Activated naive CD4-positive, alpha-beta T cell treated with anti-CD3 and anti-CD28 coated beads, Interleukin-2, amount 10 ng/mL, durations not matched to agents 7 days and 5 days (primary cell): ENCODE measurements at regions not wholly inside any gene's neighbourhood (a gene's known extent, or its start where the extent isn't known, plus 50 kb on each side); places are given as distances from the start of the nearest gene placed in this dataset.
A peak's percentile ranks its signal among the peaks of the same experiment; 100 is the strongest.
"Not testable (repeated sequence)": the region's sequence is repeated elsewhere in the genome, so short reads cannot be mapped to it uniquely, and the experiment has no call there.

Experiments used
- CTCF ChIA-PET: fragments of 350-600 bp; sonication (Branson Sonifier 250); formaldehyde crosslinking; loops from one replicate; lab custom pipeline; 2021; ENCODE audit warnings: antibody characterized with exemption; lab: Charles Lee
- DNase-seq: peaks from one replicate; pipeline ENCODE4 v3.0.0-alpha.2; 2020
- H3K27ac Mint-ChIP-seq: one replicate; pipeline ENCODE4 v1.8.0; 2021; ENCODE audit warnings: mild to moderate bottlenecking, moderate library complexity, mixed read lengths
- H3K27me3 Mint-ChIP-seq: one replicate; pipeline ENCODE4 v1.8.0; 2021; ENCODE audit warnings: mild to moderate bottlenecking, mixed read lengths
- H3K36me3 Mint-ChIP-seq: one replicate; pipeline ENCODE4 v1.8.0; 2021; ENCODE audit warnings: mixed read lengths
- H3K4me1 Mint-ChIP-seq: one replicate; pipeline ENCODE4 v1.8.0; 2021; ENCODE audit warnings: mixed read lengths
- H3K4me3 Mint-ChIP-seq: one replicate; pipeline ENCODE4 v1.8.0; 2021; ENCODE audit warnings: mild to moderate bottlenecking, moderate library complexity, mixed read lengths
- H3K9me3 Mint-ChIP-seq: one replicate; pipeline ENCODE4 v1.8.0; 2021; ENCODE audit warnings: mixed read lengths

DNA sequence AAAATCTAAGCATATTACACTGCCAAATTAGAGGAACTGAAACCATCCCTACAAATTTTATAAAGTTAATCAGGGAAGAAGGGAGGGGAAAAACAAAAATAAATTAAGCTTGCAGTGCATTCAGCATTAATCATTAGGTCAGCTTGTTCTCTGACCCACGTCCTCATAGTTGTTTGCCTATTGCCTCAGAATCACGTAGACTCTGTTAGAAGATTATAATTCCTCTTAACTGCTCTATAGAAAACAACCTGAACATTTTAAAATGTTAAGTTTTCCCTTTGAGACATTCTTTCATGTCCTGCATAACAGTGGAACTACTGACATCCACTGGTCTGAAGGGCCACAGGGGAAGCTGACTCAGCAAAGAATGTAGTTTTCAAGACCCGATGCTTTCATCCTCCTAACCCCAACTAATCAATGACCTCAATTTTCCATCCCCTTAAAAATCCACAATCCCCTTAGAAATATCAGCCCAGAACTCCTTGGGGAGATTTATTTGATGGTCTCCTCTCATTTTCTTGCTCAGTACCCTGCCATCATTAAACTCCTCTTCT is 112.4 kb downstream of the FBXO4 start:
- CTCF ChIA-PET = interaction anchor here (1.0 kb wide), 1 partner anchor 109 kb away, joined by 3 read pairs; no protein-coding TSS in a partner anchor
- DNase-seq = no peak
- Mint-ChIP-seq H3K27ac (no peak overlapping the region), H3K27me3 (no peaks in the 10 kb centered on the region), H3K9me3 (no peaks in the 10 kb centered on the region), H3K4me3 (no peak overlapping the region), H3K36me3 (no peaks in the 10 kb centered on the region), H3K4me1 (no peaks in the 10 kb centered on the region)

GRCh38 chr5:42043400-42043799 is 118.3 kb downstream of the FBXO4 start:
- Mint-ChIP-seq H3K27me3 (no peaks in the 10 kb centered on the region), H3K36me3 (no peaks in the 10 kb centered on the region), H3K9me3 (no peaks in the 10 kb centered on the region), H3K4me3 (no peak overlapping the region), H3K27ac (no peak overlapping the region), H3K4me1 (no peaks in the 10 kb centered on the region)
- CTCF ChIA-PET = interaction anchor here (1.7 kb wide), 1 partner anchor 14 kb away, joined by 4 read pairs; no protein-coding TSS in a partner anchor
- no peak for DNase-seq

DNA sequence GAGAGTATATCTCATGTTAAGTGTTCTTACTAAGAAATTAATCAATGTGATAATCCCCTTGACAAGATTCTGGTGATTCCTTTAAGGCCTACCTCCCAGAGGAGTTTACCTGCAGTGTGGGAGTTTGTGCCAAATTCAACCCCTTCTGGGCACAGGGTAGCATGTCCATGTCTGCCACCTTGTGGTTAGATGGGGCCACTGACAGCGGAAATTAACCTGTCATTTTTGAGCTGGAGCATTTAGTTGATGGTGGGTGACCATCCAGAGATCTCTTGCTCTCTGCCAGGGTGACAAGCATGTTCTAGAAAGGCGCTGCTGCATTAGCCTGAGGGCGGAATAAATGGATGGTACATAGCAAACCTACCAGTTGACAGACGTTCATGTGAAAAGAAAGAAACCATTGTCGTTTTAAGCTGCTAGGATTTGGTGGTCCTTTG is 132.2 kb downstream of the FBXO4 start:
- Mint-ChIP-seq H3K27me3 (peaks cover 4% of the 10 kb centered on the region), H3K4me1 (no peaks in the 10 kb centered on the region), H3K36me3 (no peaks in the 10 kb centered on the region), H3K27ac (no peak overlapping the region), H3K4me3 (no peak overlapping the region), H3K9me3 (no peaks in the 10 kb centered on the region)
- DNase-seq = peak; percentile 66
- CTCF ChIA-PET = interaction anchor here (0.6 to 8.3 kb wide), 26 partner anchors 8 to 832 kb away, joined by 3 to 143 read pairs (median 4); partner anchors contain the start of gene FBXO4

- peaks cover 4% of the 10 kb centered on the region for H3K27me3 Mint-ChIP-seq
- DNase-seq = no peak
- CTCF ChIA-PET = interaction anchor here (8.3 kb wide), 1 partner anchor 202 kb away, joined by 143 read pairs; no protein-coding TSS in a partner anchor
Observed at GRCh38 chr5:42059291-42059690, 134.2 kb downstream of the FBXO4 start.

DNA sequence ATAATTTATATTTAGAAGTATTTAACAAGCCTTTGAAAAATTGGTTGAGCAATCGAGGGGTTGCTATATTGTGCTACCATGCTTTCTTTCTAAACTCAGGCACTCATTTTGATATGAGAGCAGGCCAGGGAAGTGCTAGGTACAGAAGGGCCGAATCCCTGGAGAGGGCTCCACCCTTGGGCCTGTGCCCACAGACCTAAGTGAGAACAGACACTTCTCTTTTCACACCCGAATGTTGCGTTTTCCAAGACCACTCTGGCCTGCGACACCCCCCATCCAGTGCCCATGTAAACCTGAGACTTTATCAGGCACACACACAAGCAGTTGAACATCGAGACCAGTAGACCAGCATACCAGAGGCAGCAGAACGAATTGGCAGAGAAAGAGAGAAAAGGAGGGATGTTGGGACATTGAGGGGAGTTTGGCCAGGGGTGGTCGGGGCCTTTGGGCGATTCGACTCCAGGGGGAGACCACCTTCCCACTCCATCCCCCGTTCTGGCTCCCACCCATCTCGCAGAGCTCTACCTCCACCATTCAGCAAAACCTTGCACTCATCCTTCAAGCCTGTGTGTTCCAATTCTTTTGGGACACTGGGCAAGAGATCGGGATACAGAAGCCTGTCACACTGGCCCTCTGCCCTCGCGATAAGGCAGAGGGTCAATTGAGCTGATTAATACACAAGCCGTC is 134.8 kb downstream of the FBXO4 start:
- CTCF ChIA-PET = interaction anchor here (8.3 kb wide), 1 partner anchor 203 kb away, joined by 143 read pairs; no protein-coding TSS in a partner anchor
- no peak overlapping the region for H3K27ac Mint-ChIP-seq
- H3K9me3 Mint-ChIP-seq = no peaks in the 10 kb centered on the region
- DNase-seq = no peak
- no peaks in the 10 kb centered on the region for H3K4me1 Mint-ChIP-seq
- H3K36me3 Mint-ChIP-seq = no peaks in the 10 kb centered on the region
- H3K27me3 Mint-ChIP-seq = peaks cover 4% of the 10 kb centered on the region
- no peak overlapping the region for H3K4me3 Mint-ChIP-seq

More at GRCh38 chr5:42059291-42059690, 134.2 kb downstream of the FBXO4 start:
- Mint-ChIP-seq H3K9me3 (no peaks in the 10 kb centered on the region), H3K4me1 (no peaks in the 10 kb centered on the region), H3K36me3 (no peaks in the 10 kb centered on the region), H3K27ac (no peak overlapping the region), H3K4me3 (no peak overlapping the region)

- Mint-ChIP-seq H3K4me3 (no peak overlapping the region), H3K36me3 (no peaks in the 10 kb centered on the region), H3K4me1 (no peaks in the 10 kb centered on the region), H3K27ac (no peak overlapping the region), H3K9me3 (no peaks in the 10 kb centered on the region), H3K27me3 (peaks cover 4% of the 10 kb centered on the region)
- CTCF ChIA-PET = interaction anchor here (8.3 kb wide), 1 partner anchor 204 kb away, joined by 143 read pairs; no protein-coding TSS in a partner anchor
- no peak for DNase-seq
Observed at GRCh38 chr5:42061121-42061520, 136.0 kb downstream of the FBXO4 start.

DNA sequence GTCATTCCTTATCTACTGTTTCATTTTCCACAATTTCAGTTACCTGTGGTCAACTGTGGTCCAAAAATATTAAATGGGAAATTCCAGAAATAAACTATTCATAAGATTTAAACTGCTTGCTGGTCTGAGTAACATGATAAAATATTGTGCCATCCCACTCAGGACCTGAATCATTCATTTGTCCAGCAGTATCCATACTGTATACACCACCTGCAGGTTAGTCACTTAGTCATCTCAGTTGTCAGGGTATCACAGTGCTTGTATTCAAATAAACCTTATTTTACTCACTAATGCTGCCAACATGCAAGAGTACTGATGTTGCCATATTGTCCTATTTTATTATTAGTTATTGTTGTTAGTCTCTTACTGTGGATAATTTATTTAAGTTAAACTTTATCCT is 139.7 kb downstream of the FBXO4 start:
- Mint-ChIP-seq H3K4me3 (no peak overlapping the region), H3K4me1 (no peaks in the 10 kb centered on the region), H3K9me3 (no peaks in the 10 kb centered on the region), H3K27me3 (no peaks in the 10 kb centered on the region), H3K36me3 (no peaks in the 10 kb centered on the region), H3K27ac (no peak overlapping the region)
- CTCF ChIA-PET = interaction anchor here (1.2 kb wide), 1 partner anchor 7 kb away, joined by 4 read pairs; no protein-coding TSS in a partner anchor
- DNase-seq = no peak

GRCh38 chr5:42066131-42066530 is 141.1 kb downstream of the FBXO4 start:
- no peaks in the 10 kb centered on the region for H3K9me3 Mint-ChIP-seq
- H3K4me1 Mint-ChIP-seq = no peaks in the 10 kb centered on the region
- CTCF ChIA-PET = interaction anchor here (0.7 to 1.2 kb wide), 3 partner anchors 9 to 211 kb away, joined by 3 to 4 read pairs (median 4); no protein-coding TSS in a partner anchor
- DNase-seq = no peak
- H3K36me3 Mint-ChIP-seq = no peaks in the 10 kb centered on the region
- H3K27me3 Mint-ChIP-seq = no peaks in the 10 kb centered on the region
- no peak overlapping the region for H3K4me3 Mint-ChIP-seq
- no peak overlapping the region for H3K27ac Mint-ChIP-seq

DNA sequence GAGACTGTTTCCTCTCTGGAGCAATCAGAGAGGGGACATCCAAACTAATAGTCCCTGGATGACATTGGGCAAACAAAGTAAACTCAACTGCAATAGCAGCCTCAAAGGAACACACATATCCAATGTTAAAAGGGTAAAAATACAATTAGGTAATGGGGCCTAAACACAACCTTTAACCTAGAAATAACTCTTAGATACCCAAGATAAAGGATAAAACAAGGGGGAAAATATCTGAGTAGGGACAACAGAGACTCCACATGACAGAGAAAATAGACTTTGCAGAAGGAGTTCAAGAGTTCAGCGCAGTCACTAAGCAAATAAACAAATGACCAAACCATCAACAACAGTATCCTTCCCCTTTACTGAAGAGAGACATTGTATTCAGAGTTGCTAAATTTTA is 149.3 kb downstream of the FBXO4 start:
- CTCF ChIA-PET = no interaction called here
- Mint-ChIP-seq H3K36me3 (no peaks in the 10 kb centered on the region), H3K27me3 (peaks cover 3% of the 10 kb centered on the region), H3K9me3 (peaks cover 2% of the 10 kb centered on the region), H3K4me1 (no peaks in the 10 kb centered on the region), H3K4me3 (no peak overlapping the region), H3K27ac (no peak overlapping the region)
- DNase-seq = no peak

GRCh38 chr5:42089705-42090104 is 164.6 kb downstream of the FBXO4 start:
- DNase-seq = no peak
- no peak overlapping the region for H3K27ac Mint-ChIP-seq

DNA sequence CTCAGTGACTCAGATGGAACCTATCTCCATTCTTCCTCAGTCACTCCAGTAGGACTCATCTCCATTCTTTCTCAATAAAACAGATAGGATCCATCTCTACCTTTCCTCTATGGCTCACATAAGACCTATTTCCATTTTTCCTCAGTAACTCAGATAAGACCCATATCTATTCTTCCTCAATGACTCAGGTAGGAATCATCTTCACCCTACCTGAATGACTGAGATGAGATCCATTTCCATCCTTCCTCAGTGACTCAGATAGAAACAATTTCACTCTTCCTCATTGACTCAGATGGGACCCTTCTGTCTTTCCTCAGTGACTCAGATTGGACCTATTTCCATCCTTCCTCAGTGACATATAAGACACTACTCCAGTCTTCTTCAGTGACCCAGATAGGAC is 165.1 kb downstream of the FBXO4 start:
- CTCF ChIA-PET = no interaction called here
- Mint-ChIP-seq H3K4me3 (no peak overlapping the region), H3K27me3 (no peaks in the 10 kb centered on the region), H3K9me3 (no peaks in the 10 kb centered on the region), H3K4me1 (no peaks in the 10 kb centered on the region), H3K27ac (no peak overlapping the region), H3K36me3 (no peaks in the 10 kb centered on the region)
- DNase-seq = no peak

More at GRCh38 chr5:42089705-42090104, 164.6 kb downstream of the FBXO4 start:
- H3K9me3 Mint-ChIP-seq = no peaks in the 10 kb centered on the region
- CTCF ChIA-PET = no interaction called here
- no peaks in the 10 kb centered on the region for H3K36me3 Mint-ChIP-seq
- no peaks in the 10 kb centered on the region for H3K4me1 Mint-ChIP-seq
- no peak overlapping the region for H3K4me3 Mint-ChIP-seq
- no peaks in the 10 kb centered on the region for H3K27me3 Mint-ChIP-seq

DNA sequence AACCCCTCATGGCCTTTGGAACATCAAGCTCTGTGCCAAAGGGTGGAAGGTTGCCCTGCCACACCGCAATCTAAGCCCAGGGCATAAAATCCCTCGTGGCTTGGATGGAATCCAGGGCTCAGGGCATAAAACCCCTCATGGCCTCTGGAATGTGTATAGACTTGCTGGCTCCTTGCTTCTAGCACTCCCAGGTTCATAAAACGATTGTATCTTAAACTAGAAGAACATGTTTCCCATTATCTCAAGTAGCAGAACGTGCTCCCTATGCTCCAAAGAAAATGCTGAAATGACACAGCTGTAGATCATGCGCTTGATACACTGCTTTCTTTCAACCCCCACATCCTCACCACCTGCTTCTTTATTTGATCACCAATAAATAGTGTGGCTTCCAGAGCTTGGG is 174.8 kb downstream of the FBXO4 start:
- H3K4me1 Mint-ChIP-seq, H3K27ac Mint-ChIP-seq, H3K4me3 Mint-ChIP-seq, DNase-seq, H3K9me3 Mint-ChIP-seq, H3K36me3 Mint-ChIP-seq, H3K27me3 Mint-ChIP-seq: not testable (repeated sequence)
- CTCF ChIA-PET = interaction anchor here (0.6 kb wide), 1 partner anchor 271 kb away, joined by 4 read pairs; no protein-coding TSS in a partner anchor

DNA sequence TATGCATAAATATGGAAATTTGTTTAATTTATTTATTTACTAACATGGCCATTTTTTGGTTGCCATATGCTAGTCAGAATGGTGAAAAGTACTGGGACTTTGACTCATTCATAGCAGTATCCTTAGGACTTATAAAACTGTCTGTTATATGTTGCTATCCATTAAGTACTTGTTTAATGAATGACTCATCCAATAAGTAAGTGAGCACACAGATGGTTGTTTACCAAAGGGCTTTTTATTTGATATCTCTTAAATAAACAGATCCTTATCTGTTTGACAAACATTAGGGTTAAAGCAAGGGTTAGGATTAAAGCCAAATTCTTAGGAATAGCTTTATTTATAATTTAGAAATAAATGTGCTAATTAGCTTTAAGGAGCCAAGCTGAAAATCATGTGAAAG is 183.4 kb downstream of the FBXO4 start:
- Mint-ChIP-seq H3K27ac (no peak overlapping the region), H3K9me3 (peaks cover 8% of the 10 kb centered on the region), H3K4me1 (no peaks in the 10 kb centered on the region), H3K4me3 (no peak overlapping the region), H3K27me3 (no peaks in the 10 kb centered on the region), H3K36me3 (no peaks in the 10 kb centered on the region)
- CTCF ChIA-PET = no interaction called here
- no peak for DNase-seq

GRCh38 chr5:42109006-42109572 is 184.0 kb downstream of the FBXO4 start:
- H3K36me3 Mint-ChIP-seq = no peaks in the 10 kb centered on the region
- CTCF ChIA-PET = no interaction called here
- no peaks in the 10 kb centered on the region for H3K27me3 Mint-ChIP-seq
- H3K4me1 Mint-ChIP-seq = no peaks in the 10 kb centered on the region
- no peak for DNase-seq
- no peak overlapping the region for H3K27ac Mint-ChIP-seq
- H3K9me3 Mint-ChIP-seq = peaks cover 8% of the 10 kb centered on the region
- no peak overlapping the region for H3K4me3 Mint-ChIP-seq
